ENCODE measurements at regions not wholly inside any gene's neighbourhood (a gene's known extent, or its start where the extent isn't known, plus 50 kb on each side); places are given as distances from the start of the nearest gene placed in this dataset.

DNA sequence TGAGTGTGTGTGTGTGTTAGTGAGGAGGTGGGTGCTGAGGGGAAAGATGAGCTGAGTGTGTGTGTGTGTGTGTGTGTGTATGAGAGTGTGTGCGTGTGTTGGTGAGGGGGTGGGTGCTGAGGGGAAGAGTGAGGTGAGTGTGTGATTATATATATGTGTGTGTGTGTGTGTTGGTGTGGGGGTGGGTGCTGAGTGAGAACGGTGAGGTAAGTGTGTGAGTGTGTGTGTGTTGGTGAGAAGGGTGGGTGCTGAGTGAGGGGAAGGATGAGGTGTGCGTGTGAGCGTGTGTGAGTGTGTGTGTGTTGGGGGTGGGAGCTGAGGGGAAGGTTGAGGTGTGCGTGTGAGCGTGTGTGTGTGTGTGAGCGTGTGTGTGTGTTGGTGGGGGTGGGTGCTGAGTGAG, 322.0 kb upstream of the NT5C1B start:
- TF ChIP-seq, protein P1, sequence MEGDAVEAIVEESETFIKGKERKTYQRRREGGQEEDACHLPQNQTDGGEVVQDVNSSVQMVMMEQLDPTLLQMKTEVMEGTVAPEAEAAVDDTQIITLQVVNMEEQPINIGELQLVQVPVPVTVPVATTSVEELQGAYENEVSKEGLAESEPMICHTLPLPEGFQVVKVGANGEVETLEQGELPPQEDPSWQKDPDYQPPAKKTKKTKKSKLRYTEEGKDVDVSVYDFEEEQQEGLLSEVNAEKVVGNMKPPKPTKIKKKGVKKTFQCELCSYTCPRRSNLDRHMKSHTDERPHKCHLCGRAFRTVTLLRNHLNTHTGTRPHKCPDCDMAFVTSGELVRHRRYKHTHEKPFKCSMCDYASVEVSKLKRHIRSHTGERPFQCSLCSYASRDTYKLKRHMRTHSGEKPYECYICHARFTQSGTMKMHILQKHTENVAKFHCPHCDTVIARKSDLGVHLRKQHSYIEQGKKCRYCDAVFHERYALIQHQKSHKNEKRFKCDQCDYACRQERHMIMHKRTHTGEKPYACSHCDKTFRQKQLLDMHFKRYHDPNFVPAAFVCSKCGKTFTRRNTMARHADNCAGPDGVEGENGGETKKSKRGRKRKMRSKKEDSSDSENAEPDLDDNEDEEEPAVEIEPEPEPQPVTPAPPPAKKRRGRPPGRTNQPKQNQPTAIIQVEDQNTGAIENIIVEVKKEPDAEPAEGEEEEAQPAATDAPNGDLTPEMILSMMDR (IDR thresholded peaks at IDR 0.05) = no peak
- no peak for TF ChIP-seq POLR2A (IDR thresholded peaks at IDR 0.05)
